HG02943 (cell line): ENCODE measurements at regions not wholly inside any gene's neighbourhood (a gene's known extent, or its start where the extent isn't known, plus 50 kb on each side); places are given as distances from the start of the nearest gene placed in this dataset.
A peak's percentile ranks its signal among the peaks of the same experiment; 100 is the strongest.

Source experiments
- ATAC-seq: cut with Tn5 transposase; IDR thresholded peaks from one replicate; pipeline ENCODE4 v1.9.1; 2021; ENCODE audit warnings: mild to moderate bottlenecking, low read depth, moderate library complexity; ENCODE audit not compliant: unreplicated experiment

DNA sequence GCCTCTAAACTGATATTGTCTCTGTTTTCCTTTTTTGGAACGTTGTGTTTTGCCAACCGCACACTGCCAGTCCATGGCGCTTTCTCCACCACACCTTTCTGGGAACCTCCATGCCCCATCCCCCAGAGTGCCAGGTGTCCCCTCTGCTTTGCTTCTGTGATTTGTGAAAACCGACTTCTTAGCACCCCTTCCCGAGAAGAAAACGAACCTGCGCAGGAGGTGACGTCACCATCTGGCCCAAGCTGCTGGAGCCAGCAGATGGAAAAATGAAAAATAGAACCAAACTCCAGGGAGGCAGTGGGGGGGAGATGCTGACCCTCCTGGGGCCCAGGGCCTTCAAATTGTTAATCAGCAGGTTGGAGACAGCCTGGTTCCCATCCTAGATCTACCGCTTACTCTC, 103.8 kb downstream of the HTR5A start:
- no peak for ATAC-seq

DNA sequence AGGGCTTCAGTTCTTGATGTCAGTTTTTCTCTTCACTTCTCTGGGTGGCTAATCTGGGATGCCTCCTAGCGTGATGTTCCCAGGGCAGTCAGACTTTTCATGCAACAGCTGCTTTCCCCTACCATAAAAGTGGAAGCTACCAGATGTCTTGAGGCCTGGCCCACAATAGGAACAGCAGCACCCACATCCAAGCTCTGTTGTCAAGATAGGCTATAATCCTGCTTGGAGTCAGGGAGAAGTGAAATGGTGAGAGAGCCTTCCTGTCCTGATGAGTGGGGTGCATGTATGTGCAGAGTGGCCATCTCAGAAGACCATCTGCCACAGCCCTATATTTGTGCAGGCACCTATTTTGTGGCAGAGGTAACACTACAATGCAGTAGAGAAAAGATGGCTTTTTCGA, 108.0 kb downstream of the HTR5A start:
- ATAC-seq: no peak

- no peak for ATAC-seq
These were observed 111.6 kb downstream of the HTR5A start for GRCh38 chr7:155181768-155182167.

DNA sequence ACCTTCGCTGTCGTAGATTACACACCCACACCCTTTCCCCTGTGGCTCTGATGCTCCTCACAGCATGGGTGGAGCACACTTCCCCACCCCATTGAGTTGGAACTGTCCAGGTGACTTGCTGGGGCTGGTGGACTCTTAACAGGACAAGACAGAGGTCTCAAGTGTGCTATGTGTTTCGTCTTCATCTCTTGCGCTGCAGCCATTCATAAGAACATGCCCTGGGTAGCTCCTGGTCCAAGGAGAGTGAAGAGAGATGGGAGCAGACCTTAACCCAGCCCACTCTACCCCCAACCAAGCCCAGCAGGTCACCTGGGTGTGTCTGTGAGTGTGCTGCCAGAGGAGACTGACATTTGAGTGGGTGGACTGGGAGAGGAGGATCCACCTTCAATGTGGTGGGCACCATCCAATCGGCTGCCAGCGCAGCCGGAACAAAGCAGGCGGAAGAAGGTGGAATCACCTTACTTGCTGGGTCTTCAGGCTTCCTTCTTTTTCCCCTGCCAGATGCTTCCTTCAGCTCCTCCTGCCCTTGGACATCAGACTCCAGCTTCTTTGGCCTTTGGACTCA, 112.4 kb downstream of the HTR5A start:
- ATAC-seq: no peak

DNA sequence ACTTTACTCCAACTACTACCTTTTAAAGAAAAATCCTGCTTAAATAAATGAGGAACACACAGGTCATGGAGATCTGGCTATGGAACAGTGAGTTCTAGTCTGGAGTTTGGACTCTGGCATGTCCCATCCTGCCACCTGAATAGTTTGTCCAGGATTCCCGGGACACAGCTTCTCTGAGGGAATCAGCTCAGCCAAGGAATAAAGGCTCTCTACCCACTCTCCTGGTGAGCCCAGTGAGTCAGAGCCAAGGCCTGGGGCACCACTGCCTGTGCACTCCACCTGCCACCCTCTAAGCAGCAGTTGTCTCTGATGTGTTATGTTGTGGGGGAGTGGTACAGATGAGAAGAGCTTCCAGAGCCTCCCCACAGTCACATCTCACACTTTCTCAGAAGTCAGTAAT, 113.5 kb downstream of the HTR5A start:
- ATAC-seq: no peak

DNA sequence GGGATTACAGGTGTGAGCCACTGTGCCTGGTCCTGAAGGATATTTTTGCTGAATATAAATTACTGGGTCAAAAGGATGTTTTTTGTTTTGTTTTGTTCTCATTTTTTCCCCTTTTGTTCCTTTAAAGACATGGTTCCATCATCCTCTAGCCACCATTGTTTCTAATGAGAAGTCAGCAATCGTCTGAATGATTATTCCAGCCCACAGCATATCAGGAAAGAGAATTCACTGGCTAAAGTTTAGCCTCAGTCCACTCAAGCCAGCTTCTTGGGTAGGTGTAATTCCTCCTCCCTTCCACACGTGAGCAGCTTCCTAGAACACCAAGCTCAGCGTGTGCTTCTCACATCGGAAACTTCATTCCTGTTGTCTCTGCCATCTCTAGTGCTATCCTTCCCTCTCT, 112.8 kb upstream of the INSIG1 start:
- ATAC-seq: no peak

GRCh38 chr7:155187061-155187785, 110.5 kb upstream of the INSIG1 start:
- no peak for ATAC-seq

DNA sequence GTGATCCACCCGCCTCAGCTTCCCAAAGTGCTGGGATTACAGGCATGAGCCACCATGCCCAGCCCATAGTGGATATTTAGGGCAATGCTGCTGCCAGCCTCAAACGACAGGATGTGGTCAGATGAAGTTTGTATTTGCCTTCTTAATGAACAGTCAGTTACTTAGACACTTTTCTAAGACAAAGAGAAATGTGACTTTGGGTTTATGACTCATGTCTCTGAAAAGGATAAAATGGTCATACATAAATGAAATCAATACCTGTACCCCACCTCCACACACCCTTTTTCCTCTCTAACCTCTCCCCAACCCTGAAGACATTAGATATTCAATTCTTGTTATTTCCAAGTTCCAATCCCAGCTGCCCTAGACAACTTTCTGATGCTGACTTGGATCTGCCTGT, 109.3 kb upstream of the INSIG1 start:
- ATAC-seq: no peak

- no peak for ATAC-seq
These were observed 108.7 kb upstream of the INSIG1 start for GRCh38 chr7:155188821-155189581.

GRCh38 chr7:155189590-155189989, 108.1 kb upstream of the INSIG1 start:
- ATAC-seq: no peak

- no peak for ATAC-seq
These were observed 107.0 kb upstream of the INSIG1 start for GRCh38 chr7:155190688-155191087.

GRCh38 chr7:155191137-155191536, 106.5 kb upstream of the INSIG1 start:
- no peak for ATAC-seq

DNA sequence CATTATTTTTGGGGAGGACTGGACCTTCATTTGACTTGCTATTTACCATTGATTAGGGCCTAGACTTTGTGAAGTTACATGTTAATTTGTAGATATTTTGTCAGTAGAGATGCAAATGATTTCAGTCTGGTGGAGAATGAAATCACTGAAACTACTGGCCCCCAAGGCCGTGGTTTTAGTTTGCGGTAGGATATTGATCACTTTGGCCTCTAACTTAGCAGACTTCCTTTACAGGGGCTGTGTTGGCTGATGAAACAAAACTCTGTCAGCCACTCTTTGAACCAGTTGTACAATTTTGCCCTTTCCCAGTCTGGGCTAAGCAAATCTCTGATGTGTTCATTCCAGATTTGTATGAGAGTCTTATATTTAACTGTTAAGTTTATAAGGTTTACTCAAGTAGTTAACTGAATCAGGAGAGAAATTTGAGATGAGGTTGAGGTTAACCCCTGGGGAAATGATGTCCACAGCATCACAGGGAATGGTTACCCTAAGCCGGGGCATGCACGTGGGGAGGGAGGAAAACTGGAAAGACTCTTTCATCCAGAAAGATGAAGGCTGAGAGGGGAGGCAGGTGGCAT, 105.7 kb upstream of the INSIG1 start:
- ATAC-seq: peak; percentile 63

DNA sequence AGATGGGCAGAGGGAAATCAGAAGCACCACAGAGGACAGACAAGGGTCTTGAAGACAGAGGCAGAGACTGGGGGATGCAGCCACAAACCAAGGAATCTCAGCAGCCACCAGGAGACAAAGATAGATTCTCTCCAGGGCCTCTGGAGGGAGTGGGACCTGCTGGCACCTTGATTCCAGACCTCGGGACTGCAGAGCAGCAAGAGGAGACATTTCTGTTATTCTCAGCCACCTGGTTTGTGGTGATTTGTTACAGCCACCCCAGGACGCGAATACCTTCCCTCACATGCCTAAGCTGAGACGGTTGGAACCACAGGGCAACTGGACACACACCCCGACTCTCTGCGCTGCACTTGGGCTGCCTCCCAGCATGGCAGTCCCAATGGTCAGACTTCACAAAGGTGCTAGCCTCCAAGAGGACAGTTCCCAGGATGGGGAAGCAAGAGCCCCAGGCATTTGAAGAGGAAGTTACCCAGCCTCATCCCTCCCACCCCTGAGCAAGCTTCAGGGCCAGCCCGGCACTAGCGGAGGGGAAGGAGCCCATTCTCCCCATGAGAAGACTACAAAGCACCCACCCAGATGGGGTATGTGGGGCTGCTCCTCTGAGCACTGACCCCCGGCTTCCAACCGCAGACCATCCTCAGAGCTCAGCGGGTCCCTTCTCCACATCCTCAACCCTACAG, 104.6 kb upstream of the INSIG1 start:
- ATAC-seq: no peak

DNA sequence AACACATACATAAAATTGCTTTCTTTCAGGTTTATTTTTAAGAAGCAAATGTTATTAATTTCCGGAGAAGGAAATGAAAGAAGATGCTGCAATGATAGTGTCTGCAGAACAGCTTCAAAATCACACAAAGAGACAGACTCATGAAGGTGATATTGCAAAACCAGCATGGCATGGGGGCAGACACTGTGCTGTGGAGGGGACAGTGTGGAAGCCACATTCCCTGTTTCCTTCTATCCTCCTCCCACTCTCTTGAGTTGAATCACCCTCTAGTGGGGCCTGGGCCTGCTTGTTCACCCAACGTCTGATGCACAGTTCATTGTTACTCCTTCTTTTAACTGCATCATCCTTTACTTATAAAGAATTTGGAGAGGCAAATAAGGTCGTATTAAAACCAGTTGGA, 104.0 kb upstream of the INSIG1 start:
- no peak for ATAC-seq

DNA sequence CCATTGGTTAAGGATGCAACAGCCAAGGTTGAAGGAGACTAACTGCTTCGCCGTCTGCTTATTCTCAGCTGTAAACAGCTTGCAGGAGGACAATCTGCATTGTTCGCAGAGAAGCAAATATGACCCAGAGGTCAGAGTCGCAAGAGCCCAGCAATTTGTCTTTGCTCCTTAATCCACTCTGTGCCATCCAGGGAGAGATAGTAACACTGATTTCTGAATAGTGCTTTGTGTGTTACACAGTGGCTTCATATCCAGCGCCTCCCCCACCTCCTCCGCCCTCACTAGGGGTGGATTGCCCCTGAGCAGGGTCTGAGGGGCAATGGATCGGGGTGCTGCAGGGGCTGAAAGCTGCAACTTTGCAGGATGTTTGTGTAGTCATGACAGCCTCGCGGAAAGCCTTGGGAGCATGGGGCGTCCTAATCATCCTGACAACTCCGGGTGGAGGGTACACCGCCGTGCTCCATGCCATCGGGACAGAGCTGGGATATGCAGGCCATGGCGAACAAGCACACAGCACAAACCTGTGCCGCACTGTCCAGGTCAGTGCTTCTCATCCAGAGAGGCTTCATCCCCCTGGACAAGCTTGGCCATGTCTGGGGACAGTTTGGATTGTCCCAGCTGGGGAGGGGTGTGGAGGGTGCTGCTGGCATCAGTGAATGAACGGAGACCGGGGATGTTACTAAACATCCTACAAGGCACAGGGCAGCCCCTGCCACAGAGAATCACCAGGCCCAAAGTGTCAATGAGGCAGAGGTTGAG, 103.1 kb upstream of the INSIG1 start:
- no peak for ATAC-seq

- ATAC-seq: no peak
These were observed 101.6 kb upstream of the INSIG1 start for GRCh38 chr7:155195939-155196523.

- ATAC-seq: no peak
These were observed 99.3 kb upstream of the INSIG1 start for GRCh38 chr7:155198196-155198892.
